Sigmoid colon (tissue), 4 donors: ENCODE measurements at regions not wholly inside any gene's neighbourhood (a gene's known extent, or its start where the extent isn't known, plus 50 kb on each side); places are given as distances from the start of the nearest gene placed in this dataset.

Experiments
- EP300 ChIP-seq, 4 donors: sonication (generic); formaldehyde crosslinking; IDR thresholded peaks; one replicate each; pipeline ENCODE4 v1.6.1; 2017; ENCODE audit warnings: antibody characterized with exemption in 4 of 4
- TF ChIP-seq, protein P1 (sequence below), 4 experiments: fragments of 450-650 bp in 3 of 4; fragments of 200-600 bp in 1 of 4; IDR thresholded peaks; one replicate each; pipeline ENCODE4 v1.5.1; 2016 to 2019; ENCODE audit warnings: antibody characterized with exemption in 4 of 4, mild to moderate bottlenecking in 3 of 4, moderate library complexity in 2 of 4

DNA sequence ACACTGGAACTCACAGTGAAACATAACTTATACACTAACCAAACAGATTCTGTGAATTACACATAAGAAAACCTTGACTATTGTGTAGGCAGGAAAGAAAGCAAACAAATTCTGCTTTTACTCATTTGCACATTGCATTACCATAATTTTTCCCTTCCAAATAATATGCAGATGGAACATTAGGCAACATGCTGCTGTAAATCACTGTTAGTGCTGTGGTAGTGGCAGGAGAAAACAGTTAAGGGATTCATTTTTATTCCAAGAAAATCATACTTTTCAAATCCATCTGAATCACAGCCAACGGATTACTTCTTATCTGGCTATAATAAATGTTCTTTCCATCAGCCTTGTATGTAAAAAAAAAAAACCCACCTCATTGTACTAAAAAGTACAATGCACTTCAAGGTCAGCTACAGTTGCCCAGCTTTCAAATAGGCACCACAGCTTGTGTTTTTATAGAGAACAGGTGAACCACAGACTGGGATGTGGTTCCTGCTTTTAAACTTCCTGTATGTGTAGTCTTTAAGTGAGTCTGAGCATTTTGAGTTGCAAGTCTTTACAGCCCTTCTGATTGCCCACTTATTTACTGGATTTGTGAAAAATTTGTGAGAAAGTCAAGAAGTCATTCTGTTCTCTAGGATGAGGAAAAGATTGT, 590.0 kb upstream of the SEMA3D start:
- TF ChIP-seq EP300 (IDR thresholded peaks at IDR 0.05): no peak
- TF ChIP-seq, protein P1, sequence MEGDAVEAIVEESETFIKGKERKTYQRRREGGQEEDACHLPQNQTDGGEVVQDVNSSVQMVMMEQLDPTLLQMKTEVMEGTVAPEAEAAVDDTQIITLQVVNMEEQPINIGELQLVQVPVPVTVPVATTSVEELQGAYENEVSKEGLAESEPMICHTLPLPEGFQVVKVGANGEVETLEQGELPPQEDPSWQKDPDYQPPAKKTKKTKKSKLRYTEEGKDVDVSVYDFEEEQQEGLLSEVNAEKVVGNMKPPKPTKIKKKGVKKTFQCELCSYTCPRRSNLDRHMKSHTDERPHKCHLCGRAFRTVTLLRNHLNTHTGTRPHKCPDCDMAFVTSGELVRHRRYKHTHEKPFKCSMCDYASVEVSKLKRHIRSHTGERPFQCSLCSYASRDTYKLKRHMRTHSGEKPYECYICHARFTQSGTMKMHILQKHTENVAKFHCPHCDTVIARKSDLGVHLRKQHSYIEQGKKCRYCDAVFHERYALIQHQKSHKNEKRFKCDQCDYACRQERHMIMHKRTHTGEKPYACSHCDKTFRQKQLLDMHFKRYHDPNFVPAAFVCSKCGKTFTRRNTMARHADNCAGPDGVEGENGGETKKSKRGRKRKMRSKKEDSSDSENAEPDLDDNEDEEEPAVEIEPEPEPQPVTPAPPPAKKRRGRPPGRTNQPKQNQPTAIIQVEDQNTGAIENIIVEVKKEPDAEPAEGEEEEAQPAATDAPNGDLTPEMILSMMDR (IDR thresholded peaks at IDR 0.05): no peak
